ENCODE measurements at regions not wholly inside any gene's neighbourhood (a gene's known extent, or its start where the extent isn't known, plus 50 kb on each side); places are given as distances from the start of the nearest gene placed in this dataset.

DNA sequence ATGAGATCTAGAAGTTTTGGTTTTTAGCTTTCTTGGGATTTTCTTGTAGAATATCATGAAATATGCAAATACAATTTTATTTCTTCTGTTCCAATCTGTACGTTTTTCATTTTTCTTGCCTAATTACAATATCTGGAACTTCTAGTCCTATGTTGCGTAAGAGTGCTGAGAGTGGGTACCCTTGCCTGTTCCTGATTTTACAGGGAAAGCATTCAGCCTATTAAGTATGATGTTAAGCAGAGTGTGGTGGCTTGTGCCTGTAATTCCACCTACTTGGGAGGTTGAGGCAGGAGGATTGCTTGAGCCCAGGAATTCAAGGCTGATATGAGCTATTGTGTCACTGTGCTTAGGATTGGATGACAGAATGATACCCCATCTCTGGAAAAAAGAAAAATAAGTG lies 210.2 kb upstream of the ITGA1 start:
- H3K4me3 Mint-ChIP-seq (ENCODE audit: unreplicated experiment) = no peak overlapping the region
- no peaks in the 10 kb centered on the region for H3K27me3 Mint-ChIP-seq (ENCODE audit: low read depth, unreplicated experiment)
- Histone ChIP-seq H3K36me3 (ENCODE audit: insufficient read depth, low read length) (no peaks in the 10 kb centered on the region), H3K27me3 (ENCODE audit: insufficient read depth, low read length) (no peaks in the 10 kb centered on the region), H3K27ac (ENCODE audit: low read depth, low read length) (no peak overlapping the region), H3K9me3 (ENCODE audit: insufficient read depth, low read depth, low read length) (no peaks in the 10 kb centered on the region), H2AFZ (ENCODE audit: low read depth, low read length) (no peak overlapping the region), H3K4me3 (ENCODE audit: insufficient read depth, low read depth, low read length) (no peak overlapping the region), H3K4me1 (ENCODE audit: insufficient read depth, low read length) (no peaks in the 10 kb centered on the region), H3K4me2 (ENCODE audit: low read length) (no peak overlapping the region), H3K79me2 (ENCODE audit: insufficient read depth, low read length) (no peaks in the 10 kb centered on the region), H3K9ac (ENCODE audit: low read length) (no peak overlapping the region), H4K20me1 (ENCODE audit: insufficient read depth, low read length) (no peaks in the 10 kb centered on the region)
- FAIRE-seq = no peak
- DNase-seq (ENCODE audit: low read depth) = no peak
- H3K27ac Mint-ChIP-seq (ENCODE audit: unreplicated experiment) = no peak overlapping the region
- no peaks in the 10 kb centered on the region for H3K4me1 Mint-ChIP-seq (ENCODE audit: low read depth, unreplicated experiment)
- no peaks in the 10 kb centered on the region for H3K9me3 Mint-ChIP-seq (ENCODE audit: unreplicated experiment)
- H3K36me3 Mint-ChIP-seq (ENCODE audit: low read depth, unreplicated experiment) = no peaks in the 10 kb centered on the region
- TF ChIP-seq, protein P1, sequence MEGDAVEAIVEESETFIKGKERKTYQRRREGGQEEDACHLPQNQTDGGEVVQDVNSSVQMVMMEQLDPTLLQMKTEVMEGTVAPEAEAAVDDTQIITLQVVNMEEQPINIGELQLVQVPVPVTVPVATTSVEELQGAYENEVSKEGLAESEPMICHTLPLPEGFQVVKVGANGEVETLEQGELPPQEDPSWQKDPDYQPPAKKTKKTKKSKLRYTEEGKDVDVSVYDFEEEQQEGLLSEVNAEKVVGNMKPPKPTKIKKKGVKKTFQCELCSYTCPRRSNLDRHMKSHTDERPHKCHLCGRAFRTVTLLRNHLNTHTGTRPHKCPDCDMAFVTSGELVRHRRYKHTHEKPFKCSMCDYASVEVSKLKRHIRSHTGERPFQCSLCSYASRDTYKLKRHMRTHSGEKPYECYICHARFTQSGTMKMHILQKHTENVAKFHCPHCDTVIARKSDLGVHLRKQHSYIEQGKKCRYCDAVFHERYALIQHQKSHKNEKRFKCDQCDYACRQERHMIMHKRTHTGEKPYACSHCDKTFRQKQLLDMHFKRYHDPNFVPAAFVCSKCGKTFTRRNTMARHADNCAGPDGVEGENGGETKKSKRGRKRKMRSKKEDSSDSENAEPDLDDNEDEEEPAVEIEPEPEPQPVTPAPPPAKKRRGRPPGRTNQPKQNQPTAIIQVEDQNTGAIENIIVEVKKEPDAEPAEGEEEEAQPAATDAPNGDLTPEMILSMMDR (IDR thresholded peaks at IDR 0.05; ENCODE audit: insufficient read depth, low read depth, low read length) = no peak
- no peak for TF ChIP-seq EZH2 (IDR thresholded peaks at IDR 0.05; ENCODE audit: insufficient read depth, low read length)

DNA sequence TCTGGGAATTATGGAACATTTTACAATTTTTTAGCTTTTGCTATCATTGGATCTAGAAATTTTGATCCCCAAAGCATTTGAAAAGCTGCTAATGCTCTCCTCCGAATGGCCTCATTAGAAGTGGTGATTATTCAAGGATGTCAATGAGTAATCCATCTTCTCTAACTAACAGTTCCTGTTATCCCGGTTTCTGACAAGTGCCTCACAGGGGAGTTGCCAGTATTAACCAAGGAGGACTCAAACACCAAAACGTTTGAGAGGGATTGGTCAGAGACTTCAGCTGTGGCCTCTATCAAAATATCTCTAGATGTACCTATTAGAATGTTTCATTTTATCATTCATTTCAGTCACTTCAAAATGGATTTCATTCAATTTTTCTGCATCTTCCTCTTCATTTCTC lies 208.3 kb upstream of the ITGA1 start:
- H3K4me3 Mint-ChIP-seq (ENCODE audit: unreplicated experiment) = no peak overlapping the region
- Histone ChIP-seq H3K4me3 (ENCODE audit: insufficient read depth, low read depth, low read length) (no peak overlapping the region), H3K9me3 (ENCODE audit: insufficient read depth, low read depth, low read length) (no peaks in the 10 kb centered on the region), H3K27ac (ENCODE audit: low read depth, low read length) (no peak overlapping the region), H4K20me1 (ENCODE audit: insufficient read depth, low read length) (no peaks in the 10 kb centered on the region), H3K36me3 (ENCODE audit: insufficient read depth, low read length) (no peaks in the 10 kb centered on the region), H3K9ac (ENCODE audit: low read length) (no peak overlapping the region), H3K79me2 (ENCODE audit: insufficient read depth, low read length) (no peaks in the 10 kb centered on the region), H3K4me2 (ENCODE audit: low read length) (no peak overlapping the region), H3K4me1 (ENCODE audit: insufficient read depth, low read length) (no peaks in the 10 kb centered on the region), H3K27me3 (ENCODE audit: insufficient read depth, low read length) (no peaks in the 10 kb centered on the region), H2AFZ (ENCODE audit: low read depth, low read length) (no peak overlapping the region)
- no peaks in the 10 kb centered on the region for H3K27me3 Mint-ChIP-seq (ENCODE audit: low read depth, unreplicated experiment)
- FAIRE-seq (no peak), DNase-seq (ENCODE audit: low read depth) (no peak)
- H3K36me3 Mint-ChIP-seq (ENCODE audit: low read depth, unreplicated experiment) = no peaks in the 10 kb centered on the region
- H3K27ac Mint-ChIP-seq (ENCODE audit: unreplicated experiment) = no peak overlapping the region
- H3K4me1 Mint-ChIP-seq (ENCODE audit: low read depth, unreplicated experiment) = no peaks in the 10 kb centered on the region
- H3K9me3 Mint-ChIP-seq (ENCODE audit: unreplicated experiment) = no peaks in the 10 kb centered on the region
- TF ChIP-seq, protein P1 (IDR thresholded peaks at IDR 0.05; ENCODE audit: insufficient read depth, low read depth, low read length) = no peak
- TF ChIP-seq EZH2 (IDR thresholded peaks at IDR 0.05; ENCODE audit: insufficient read depth, low read length) = no peak

DNA sequence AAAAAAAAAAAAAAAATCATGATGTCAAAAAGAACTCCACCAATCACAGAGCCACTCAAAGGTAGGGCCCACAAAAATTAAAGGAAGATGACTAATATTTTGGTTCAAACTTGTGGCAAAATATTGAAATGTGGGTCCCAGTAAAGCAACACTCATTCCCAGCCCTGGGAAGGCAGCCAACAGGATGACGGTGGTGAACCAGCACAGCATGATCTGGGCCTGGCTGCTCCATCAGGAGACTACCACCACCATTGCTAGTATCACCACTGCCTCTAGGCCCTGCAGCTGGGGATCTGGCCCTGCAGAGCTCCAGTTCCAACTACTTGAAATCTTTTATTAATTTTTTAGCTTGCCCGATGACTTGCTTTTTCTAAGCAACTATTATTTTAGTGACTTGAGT lies 206.8 kb upstream of the ITGA1 start:
- H3K79me2 ChIP-seq (ENCODE audit: insufficient read depth, low read length) = no peaks in the 10 kb centered on the region
- H4K20me1 ChIP-seq (ENCODE audit: insufficient read depth, low read length) = no peaks in the 10 kb centered on the region
- no peaks in the 10 kb centered on the region for H3K4me1 ChIP-seq (ENCODE audit: insufficient read depth, low read length)
- no peak overlapping the region for H3K4me3 ChIP-seq (ENCODE audit: insufficient read depth, low read depth, low read length)
- Mint-ChIP-seq H3K27ac (ENCODE audit: unreplicated experiment) (no peak overlapping the region), H3K4me3 (ENCODE audit: unreplicated experiment) (no peak overlapping the region), H3K9me3 (ENCODE audit: unreplicated experiment) (no peaks in the 10 kb centered on the region), H3K4me1 (ENCODE audit: low read depth, unreplicated experiment) (no peaks in the 10 kb centered on the region), H3K36me3 (ENCODE audit: low read depth, unreplicated experiment) (no peaks in the 10 kb centered on the region), H3K27me3 (ENCODE audit: low read depth, unreplicated experiment) (no peaks in the 10 kb centered on the region)
- H3K36me3 ChIP-seq (ENCODE audit: insufficient read depth, low read length) = no peaks in the 10 kb centered on the region
- no peak for TF ChIP-seq EZH2 (IDR thresholded peaks at IDR 0.05; ENCODE audit: insufficient read depth, low read length)
- H3K4me2 ChIP-seq (ENCODE audit: low read length) = no peak overlapping the region
- H3K9ac ChIP-seq (ENCODE audit: low read length) = no peak overlapping the region
- no peak for FAIRE-seq
- no peaks in the 10 kb centered on the region for H3K9me3 ChIP-seq (ENCODE audit: insufficient read depth, low read depth, low read length)
- H2AFZ ChIP-seq (ENCODE audit: low read depth, low read length) = no peak overlapping the region
- H3K27ac ChIP-seq (ENCODE audit: low read depth, low read length) = no peak overlapping the region
- H3K27me3 ChIP-seq (ENCODE audit: insufficient read depth, low read length) = no peaks in the 10 kb centered on the region
- DNase-seq (ENCODE audit: low read depth) = peak; percentile 35
